HG03135 (cell line): ENCODE measurements at regions not wholly inside any gene's neighbourhood (a gene's known extent, or its start where the extent isn't known, plus 50 kb on each side); places are given as distances from the start of the nearest gene placed in this dataset.
"Not testable (repeated sequence)": the region's sequence is repeated elsewhere in the genome, so short reads cannot be mapped to it uniquely, and the experiment has no call there.

Source experiments
- ATAC-seq: cut with Tn5 transposase; IDR thresholded peaks from one replicate; pipeline ENCODE4 v1.9.1; 2021; ENCODE audit warnings: mild to moderate bottlenecking, moderate library complexity; ENCODE audit not compliant: unreplicated experiment

- ATAC-seq: no peak
These were observed 936.8 kb downstream of the MCTP2 start for GRCh38 chr15:95168152-95168551.

GRCh38 chr15:95168951-95169431 is 937.6 kb downstream of the MCTP2 start:
- no peak for ATAC-seq

- no peak for ATAC-seq
These were observed 938.4 kb downstream of the MCTP2 start for GRCh38 chr15:95169541-95170459.

GRCh38 chr15:95170561-95171380 is 939.4 kb downstream of the MCTP2 start:
- no peak for ATAC-seq

- ATAC-seq: no peak
These were observed 940.2 kb downstream of the MCTP2 start for GRCh38 chr15:95171564-95171963.

- ATAC-seq: no peak
These were observed 943.2 kb downstream of the MCTP2 start for GRCh38 chr15:95174301-95175259.

- ATAC-seq: no peak
These were observed 944.7 kb downstream of the MCTP2 start for GRCh38 chr15:95175914-95176658.

GRCh38 chr15:95176794-95177577 is 945.6 kb downstream of the MCTP2 start:
- ATAC-seq: no peak

- ATAC-seq: no peak
These were observed 949.2 kb downstream of the MCTP2 start for GRCh38 chr15:95180530-95180929.

- no peak for ATAC-seq
These were observed 950.7 kb downstream of the MCTP2 start for GRCh38 chr15:95182091-95182490.

GRCh38 chr15:95192923-95193322 is 961.6 kb downstream of the MCTP2 start:
- ATAC-seq: no peak

GRCh38 chr15:95194746-95195145 is 963.4 kb downstream of the MCTP2 start:
- no peak for ATAC-seq

- ATAC-seq: no peak
These were observed 965.0 kb downstream of the MCTP2 start for GRCh38 chr15:95196176-95196915.

GRCh38 chr15:95202569-95203349 is 971.4 kb downstream of the MCTP2 start:
- no peak for ATAC-seq

- ATAC-seq: no peak
These were observed 973.7 kb downstream of the MCTP2 start for GRCh38 chr15:95205077-95205476.

GRCh38 chr15:95205830-95206229 is 974.5 kb downstream of the MCTP2 start:
- ATAC-seq: not testable (repeated sequence)

GRCh38 chr15:95208071-95208470 is 976.7 kb downstream of the MCTP2 start:
- ATAC-seq: no peak

GRCh38 chr15:95208988-95209387 is 977.6 kb downstream of the MCTP2 start:
- no peak for ATAC-seq
